ENCODE measurements at regions not wholly inside any gene's neighbourhood (a gene's known extent, or its start where the extent isn't known, plus 50 kb on each side); places are given as distances from the start of the nearest gene placed in this dataset.

DNA sequence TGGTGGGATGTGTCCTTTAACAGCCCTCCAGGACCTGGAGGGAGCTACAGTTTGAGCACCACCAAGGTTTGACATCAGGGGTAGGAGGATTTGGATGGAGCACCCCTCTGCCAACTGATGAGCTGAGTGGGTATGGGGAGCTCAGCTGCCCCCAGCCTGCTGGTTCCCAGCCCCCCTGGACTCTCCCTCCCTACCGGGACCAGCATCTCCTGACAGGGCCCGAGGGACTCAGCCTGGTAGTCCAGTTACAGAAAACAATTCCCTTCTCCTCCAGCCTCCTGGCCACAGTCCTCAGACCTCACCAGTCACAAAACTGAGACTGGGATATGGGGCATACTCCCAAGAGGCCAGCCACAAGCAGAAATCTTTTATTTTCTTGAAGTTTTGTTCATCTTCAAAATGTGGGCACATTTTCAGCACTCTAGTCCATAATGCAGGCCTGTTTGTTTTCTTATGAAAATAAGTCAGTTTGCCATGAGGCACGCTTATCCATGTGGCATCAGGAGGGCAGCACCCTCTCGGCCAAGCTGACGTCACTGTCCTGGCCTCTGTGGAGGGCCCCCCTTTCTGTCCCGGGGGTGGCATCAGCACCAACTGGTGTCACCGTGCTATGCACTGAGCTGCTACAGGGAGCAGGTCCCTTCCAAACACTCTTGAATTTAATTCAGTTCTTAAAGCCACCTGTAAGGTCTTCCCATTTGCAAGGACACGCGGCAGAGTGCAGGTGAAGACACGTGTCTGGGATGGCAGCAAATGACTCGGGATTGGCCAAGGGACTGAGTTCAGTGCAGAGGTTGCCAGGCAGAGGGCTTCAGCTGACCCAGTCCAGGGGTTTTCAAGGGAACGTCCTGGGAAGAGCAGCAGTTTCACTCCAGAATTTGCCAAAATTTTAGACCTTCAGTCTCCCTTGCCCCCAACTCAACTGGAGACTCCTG, 187.6 kb downstream of the GADD45G start:
- DNase-seq: no peak
- H3K36me3 Mint-ChIP-seq: no peaks in the 10 kb centered on the region
- no peaks in the 10 kb centered on the region for H3K4me1 Mint-ChIP-seq
- no peak overlapping the region for H3K4me3 Mint-ChIP-seq
- CTCF ChIA-PET: interaction anchor here (0.8 kb wide), 1 partner anchor 194 kb away, joined by 3 read pairs; no protein-coding TSS in a partner anchor
- peaks cover 26% of the 10 kb centered on the region for H3K27me3 Mint-ChIP-seq
- no peak overlapping the region for H3K27ac Mint-ChIP-seq
- no peaks in the 10 kb centered on the region for H3K9me3 Mint-ChIP-seq

DNA sequence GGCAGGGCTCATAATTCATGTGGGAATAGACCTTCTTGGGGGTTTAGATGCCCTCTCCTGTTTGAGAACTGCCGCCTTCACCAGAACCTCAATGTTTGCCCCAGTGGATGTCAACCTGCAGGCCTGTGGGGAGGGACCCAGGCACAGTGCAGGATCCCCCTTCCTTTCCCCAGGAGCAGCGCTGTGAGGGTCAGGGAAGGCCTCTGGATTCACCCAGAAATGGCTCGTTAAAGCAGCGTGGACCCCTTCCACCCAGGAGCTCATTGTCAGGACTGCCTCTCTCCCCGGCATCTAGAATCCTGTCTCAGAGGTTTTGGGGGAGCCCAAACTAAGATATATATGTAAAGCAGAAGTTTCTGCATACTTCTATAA, 188.3 kb downstream of the GADD45G start:
- Mint-ChIP-seq H3K9me3 (no peaks in the 10 kb centered on the region), H3K4me1 (no peaks in the 10 kb centered on the region), H3K27ac (no peak overlapping the region), H3K4me3 (no peak overlapping the region), H3K36me3 (no peaks in the 10 kb centered on the region), H3K27me3 (peaks cover 26% of the 10 kb centered on the region)
- CTCF ChIA-PET: no interaction called here
- no peak for DNase-seq

DNA sequence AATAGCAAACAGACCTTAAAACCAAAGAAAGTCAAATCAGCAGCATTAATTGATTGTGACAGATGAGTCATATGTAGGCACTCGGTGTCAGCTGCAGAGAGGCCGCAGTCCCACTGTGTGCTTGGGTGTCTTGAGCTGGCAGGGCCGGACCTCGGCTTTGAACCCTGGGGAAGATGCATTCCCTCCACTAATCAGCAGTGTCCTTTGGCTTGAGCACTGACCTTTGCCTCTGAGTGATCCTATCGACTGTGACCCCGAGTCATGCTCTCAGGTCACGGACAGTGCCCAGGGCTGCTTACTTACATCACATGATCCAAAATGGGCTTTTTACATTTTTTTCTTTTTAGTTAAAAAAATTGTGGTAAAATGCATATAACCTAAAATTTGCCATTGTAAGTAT, 188.7 kb downstream of the GADD45G start:
- Mint-ChIP-seq H3K27me3 (peaks cover 27% of the 10 kb centered on the region), H3K9me3 (no peaks in the 10 kb centered on the region), H3K4me3 (no peak overlapping the region), H3K27ac (no peak overlapping the region), H3K36me3 (no peaks in the 10 kb centered on the region), H3K4me1 (no peaks in the 10 kb centered on the region)
- CTCF ChIA-PET: interaction anchor here (0.6 kb wide), 1 partner anchor 195 kb away, joined by 4 read pairs; no protein-coding TSS in a partner anchor
- DNase-seq: no peak

DNA sequence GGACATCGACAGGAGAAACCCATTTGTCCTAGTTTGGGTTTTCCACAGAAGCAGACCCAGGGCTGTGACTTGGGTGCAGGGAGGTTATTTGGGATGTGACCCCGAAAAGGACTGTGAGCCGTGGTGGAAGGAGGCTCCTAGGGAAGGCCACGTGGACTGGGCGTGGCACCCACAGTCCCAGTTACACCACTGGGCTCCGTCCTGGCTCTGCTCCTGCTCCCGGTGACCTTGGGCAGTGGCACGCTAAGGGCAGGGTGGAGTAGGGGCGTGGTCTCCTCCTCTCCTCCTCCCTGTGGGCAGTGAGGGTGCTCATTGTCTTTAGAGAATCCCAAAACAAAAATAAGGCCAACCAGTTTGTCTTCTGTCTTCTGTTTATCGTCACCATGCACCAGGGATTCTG, 190.1 kb downstream of the GADD45G start:
- Mint-ChIP-seq H3K27ac (no peak overlapping the region), H3K4me3 (no peak overlapping the region), H3K9me3 (no peaks in the 10 kb centered on the region), H3K27me3 (peaks cover 29% of the 10 kb centered on the region), H3K4me1 (no peaks in the 10 kb centered on the region), H3K36me3 (no peaks in the 10 kb centered on the region)
- DNase-seq: no peak
- CTCF ChIA-PET: no interaction called here

DNA sequence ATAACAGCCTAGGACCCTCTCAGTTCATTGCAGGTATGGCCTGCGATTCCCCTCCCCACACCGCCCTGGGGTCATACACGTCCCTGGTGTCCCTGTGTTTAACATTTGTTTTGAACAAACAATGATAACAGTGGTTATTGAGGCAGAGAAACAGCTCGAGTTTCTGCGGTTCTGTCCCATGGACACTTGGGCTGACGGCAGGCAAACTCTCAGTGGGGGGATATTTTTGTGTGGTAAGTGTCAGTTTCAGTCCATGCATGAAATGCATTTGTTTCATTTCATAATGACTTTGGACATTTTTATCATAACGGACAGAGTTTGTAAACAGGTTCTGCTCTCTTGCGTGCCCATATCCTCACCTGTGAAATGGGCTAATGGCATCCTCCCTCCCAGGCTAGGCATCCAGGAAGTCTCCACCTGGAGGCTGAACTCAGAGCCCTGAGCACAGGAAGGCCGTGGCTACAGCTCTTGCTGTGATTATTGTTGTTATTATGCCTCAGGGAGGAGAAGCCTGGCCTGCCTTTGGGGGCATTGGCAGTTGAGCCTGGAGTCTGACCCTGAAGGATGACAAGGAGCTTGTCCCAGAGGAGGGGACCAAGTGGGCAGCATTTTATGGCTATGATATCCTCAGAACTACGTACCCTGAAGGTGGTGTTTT, 190.9 kb downstream of the GADD45G start:
- Mint-ChIP-seq H3K27ac (no peak overlapping the region), H3K4me1 (no peaks in the 10 kb centered on the region), H3K9me3 (no peaks in the 10 kb centered on the region), H3K36me3 (no peaks in the 10 kb centered on the region), H3K4me3 (no peak overlapping the region), H3K27me3 (peaks cover 25% of the 10 kb centered on the region)
- no peak for DNase-seq
- CTCF ChIA-PET: interaction anchor here (0.6 kb wide), 1 partner anchor 106 kb away, joined by 3 read pairs; no protein-coding TSS in a partner anchor

DNA sequence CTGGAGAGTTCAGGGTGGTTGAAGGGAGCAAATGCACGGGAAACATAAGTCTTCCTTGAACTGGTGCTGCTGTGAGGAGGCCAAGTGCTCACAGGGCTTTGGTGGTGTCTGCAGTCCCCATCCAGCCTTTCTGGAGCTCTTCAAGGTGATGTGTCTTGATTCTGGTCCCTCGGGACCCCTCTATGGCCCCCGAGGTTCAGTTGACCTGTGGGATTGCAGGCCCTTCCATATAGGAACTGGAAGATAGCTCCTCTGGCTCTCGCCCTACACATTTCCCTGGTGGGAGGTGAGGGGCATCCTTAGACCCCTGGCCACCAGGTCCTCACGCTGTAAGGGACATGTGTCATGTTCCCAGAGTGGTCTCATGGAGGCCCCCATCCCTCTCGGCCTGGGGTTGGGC, 191.8 kb downstream of the GADD45G start:
- Mint-ChIP-seq H3K4me1 (no peaks in the 10 kb centered on the region), H3K9me3 (no peaks in the 10 kb centered on the region), H3K4me3 (no peak overlapping the region), H3K27ac (no peak overlapping the region), H3K36me3 (no peaks in the 10 kb centered on the region), H3K27me3 (peaks cover 30% of the 10 kb centered on the region)
- DNase-seq: no peak
- CTCF ChIA-PET: interaction anchor here (1.0 kb wide), 1 partner anchor 10 kb away, joined by 3 read pairs; no protein-coding TSS in a partner anchor

DNA sequence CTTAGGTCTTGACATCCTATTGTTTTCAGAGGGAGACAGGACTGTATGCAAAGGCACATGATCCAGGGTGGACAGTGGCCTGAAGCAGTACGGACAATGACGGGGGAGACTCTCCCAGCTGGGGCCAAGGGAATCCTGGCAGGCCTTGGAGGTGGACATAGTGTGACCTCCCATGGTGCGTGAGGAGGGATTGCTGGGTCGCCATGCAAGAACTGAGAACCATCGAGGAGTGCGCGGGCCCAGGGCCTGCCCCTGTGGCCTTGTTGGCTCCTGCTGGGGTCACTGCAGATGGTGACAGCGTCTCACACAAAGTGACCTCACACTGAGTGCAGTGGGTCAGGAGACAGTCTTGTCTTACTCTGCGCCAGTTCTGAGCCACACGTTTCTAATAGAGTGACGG, 192.4 kb downstream of the GADD45G start:
- Mint-ChIP-seq H3K4me1 (no peaks in the 10 kb centered on the region), H3K27me3 (peaks cover 31% of the 10 kb centered on the region), H3K4me3 (no peak overlapping the region), H3K36me3 (no peaks in the 10 kb centered on the region), H3K9me3 (no peaks in the 10 kb centered on the region), H3K27ac (no peak overlapping the region)
- DNase-seq: no peak
- CTCF ChIA-PET: interaction anchor here (1.0 kb wide), 1 partner anchor 9 kb away, joined by 3 read pairs; no protein-coding TSS in a partner anchor

DNA sequence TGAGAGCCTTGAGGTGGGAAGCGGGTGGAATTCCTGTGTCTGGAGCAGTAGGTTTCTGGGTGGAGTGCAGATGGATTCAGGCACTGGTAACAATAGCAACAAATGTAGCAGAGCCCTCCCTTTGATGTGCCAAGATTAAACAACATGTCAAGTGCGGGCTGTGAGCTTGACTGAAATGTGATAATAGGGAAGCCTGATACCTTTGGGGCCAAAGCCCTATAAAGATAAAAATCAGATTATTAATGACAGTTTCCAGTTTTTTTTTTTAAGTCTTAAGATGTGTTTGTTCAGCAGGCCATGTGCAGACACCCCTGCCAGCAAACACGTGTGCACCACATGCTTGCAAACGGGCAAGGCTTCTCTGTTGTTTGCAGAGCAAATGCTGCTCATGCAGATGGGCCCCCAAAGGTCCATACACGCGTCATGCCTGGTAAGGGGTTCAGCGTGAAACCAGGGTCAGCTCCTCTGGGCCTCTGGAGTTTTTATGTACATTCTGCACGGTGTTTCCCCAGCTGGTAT, 193.2 kb downstream of the GADD45G start:
- Mint-ChIP-seq H3K36me3 (no peaks in the 10 kb centered on the region), H3K4me1 (no peaks in the 10 kb centered on the region), H3K27ac (no peak overlapping the region), H3K4me3 (no peak overlapping the region), H3K9me3 (no peaks in the 10 kb centered on the region), H3K27me3 (peaks cover 36% of the 10 kb centered on the region)
- no peak for DNase-seq
- CTCF ChIA-PET: no interaction called here

DNA sequence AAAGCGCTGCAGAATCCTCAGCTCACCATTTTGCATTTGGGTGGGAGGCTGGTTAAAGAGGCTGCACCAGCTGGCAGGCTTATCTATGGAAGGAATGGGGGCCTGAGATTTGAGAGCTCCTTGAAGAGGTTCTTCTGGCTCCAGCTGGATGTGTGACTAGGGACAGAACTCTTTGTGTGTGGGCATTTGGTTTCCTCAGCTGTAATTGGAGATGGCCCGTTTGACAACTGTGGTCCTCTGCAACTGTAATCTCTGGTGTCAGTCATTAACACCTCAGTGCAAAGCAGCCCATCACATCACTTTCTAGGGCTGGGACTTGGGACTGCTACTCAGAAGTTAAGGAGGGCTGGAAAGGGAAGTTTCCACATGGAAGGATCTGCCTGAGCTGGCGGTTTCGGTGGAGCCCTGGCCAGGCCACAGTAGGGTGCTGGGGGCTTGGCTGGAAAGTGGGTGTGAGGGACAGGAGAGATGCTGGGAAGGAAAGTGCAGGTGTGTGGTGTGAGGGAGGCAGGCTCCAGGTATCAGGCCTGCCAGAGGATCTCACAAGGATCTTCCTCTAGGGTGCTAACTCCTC, 193.8 kb downstream of the GADD45G start:
- Mint-ChIP-seq H3K4me3 (no peak overlapping the region), H3K27me3 (peaks cover 42% of the 10 kb centered on the region), H3K9me3 (no peaks in the 10 kb centered on the region), H3K36me3 (no peaks in the 10 kb centered on the region), H3K4me1 (no peaks in the 10 kb centered on the region), H3K27ac (no peak overlapping the region)
- no peak for DNase-seq
- CTCF ChIA-PET: no interaction called here

DNA sequence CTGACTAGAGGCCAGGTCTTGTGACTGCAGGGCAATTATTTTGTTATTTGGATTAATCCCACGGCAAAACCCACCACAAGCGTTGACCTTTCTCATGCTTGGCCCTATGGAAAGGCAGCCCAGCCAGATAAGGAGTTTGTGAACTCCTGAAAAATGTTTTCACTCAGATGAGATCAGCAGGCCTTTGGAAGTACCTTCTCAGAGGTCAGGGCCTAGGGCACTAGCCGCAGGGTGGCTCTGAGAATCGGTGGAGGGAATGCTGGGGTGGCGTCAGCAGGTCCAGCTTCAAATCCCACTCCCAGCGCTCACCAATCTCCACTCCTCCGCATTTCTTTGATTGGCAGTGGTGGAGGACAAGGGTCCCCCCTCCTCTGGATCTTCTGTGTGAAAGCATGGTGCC, 194.4 kb downstream of the GADD45G start:
- H3K27ac Mint-ChIP-seq: no peak overlapping the region
- peaks cover 47% of the 10 kb centered on the region for H3K27me3 Mint-ChIP-seq
- H3K4me3 Mint-ChIP-seq: no peak overlapping the region
- DNase-seq: no peak
- H3K9me3 Mint-ChIP-seq: no peaks in the 10 kb centered on the region
- H3K4me1 Mint-ChIP-seq: no peaks in the 10 kb centered on the region
- no peaks in the 10 kb centered on the region for H3K36me3 Mint-ChIP-seq
- CTCF ChIA-PET: no interaction called here

DNA sequence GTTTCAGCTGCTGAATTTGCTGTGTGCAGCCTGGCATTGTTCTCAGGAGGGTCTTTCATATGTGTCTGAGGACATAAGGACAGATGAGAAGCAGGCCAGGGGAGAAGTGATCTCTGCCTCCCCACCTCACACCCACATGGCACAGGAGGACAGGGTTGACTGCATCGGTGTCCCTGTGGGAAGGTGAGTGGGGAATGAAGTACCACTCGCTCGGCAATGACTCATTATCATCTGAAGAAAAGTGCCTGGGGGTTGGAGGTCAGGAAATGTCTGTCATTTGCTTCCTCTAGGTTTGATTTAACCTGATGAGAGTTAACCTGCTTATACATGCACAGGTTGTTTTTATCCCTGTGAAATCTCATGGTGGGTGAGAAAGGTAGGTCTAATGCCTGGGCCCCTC, 195.0 kb downstream of the GADD45G start:
- H3K27me3 Mint-ChIP-seq: peaks cover 50% of the 10 kb centered on the region
- no peak for DNase-seq
- CTCF ChIA-PET: no interaction called here
- no peak overlapping the region for H3K27ac Mint-ChIP-seq
- no peaks in the 10 kb centered on the region for H3K4me1 Mint-ChIP-seq
- no peaks in the 10 kb centered on the region for H3K36me3 Mint-ChIP-seq
- H3K4me3 Mint-ChIP-seq: no peak overlapping the region
- H3K9me3 Mint-ChIP-seq: no peaks in the 10 kb centered on the region

DNA sequence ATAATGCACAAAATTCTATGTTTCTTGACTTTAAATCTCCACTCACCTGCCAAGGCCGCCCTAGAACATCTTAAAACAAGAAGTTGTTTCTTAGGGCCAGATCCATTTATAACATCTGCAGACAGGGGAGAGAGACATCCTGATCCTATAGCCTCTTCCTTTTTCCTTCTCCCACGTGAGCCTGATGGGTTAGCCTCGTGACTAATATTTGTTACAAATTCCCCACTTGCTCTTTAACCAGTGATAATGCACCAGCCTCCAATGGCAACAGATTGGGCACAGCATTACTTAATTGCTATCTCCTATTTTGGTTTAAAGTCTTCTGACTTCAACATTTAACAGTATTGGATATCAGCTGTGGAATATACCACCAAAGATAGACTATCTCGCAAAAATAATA, 196.5 kb downstream of the GADD45G start:
- DNase-seq: no peak
- CTCF ChIA-PET: no interaction called here
- H3K36me3 Mint-ChIP-seq: no peaks in the 10 kb centered on the region
- no peak overlapping the region for H3K4me3 Mint-ChIP-seq
- H3K27me3 Mint-ChIP-seq: peaks cover 61% of the 10 kb centered on the region
- no peak overlapping the region for H3K27ac Mint-ChIP-seq
- no peaks in the 10 kb centered on the region for H3K9me3 Mint-ChIP-seq
- H3K4me1 Mint-ChIP-seq: no peaks in the 10 kb centered on the region

DNA sequence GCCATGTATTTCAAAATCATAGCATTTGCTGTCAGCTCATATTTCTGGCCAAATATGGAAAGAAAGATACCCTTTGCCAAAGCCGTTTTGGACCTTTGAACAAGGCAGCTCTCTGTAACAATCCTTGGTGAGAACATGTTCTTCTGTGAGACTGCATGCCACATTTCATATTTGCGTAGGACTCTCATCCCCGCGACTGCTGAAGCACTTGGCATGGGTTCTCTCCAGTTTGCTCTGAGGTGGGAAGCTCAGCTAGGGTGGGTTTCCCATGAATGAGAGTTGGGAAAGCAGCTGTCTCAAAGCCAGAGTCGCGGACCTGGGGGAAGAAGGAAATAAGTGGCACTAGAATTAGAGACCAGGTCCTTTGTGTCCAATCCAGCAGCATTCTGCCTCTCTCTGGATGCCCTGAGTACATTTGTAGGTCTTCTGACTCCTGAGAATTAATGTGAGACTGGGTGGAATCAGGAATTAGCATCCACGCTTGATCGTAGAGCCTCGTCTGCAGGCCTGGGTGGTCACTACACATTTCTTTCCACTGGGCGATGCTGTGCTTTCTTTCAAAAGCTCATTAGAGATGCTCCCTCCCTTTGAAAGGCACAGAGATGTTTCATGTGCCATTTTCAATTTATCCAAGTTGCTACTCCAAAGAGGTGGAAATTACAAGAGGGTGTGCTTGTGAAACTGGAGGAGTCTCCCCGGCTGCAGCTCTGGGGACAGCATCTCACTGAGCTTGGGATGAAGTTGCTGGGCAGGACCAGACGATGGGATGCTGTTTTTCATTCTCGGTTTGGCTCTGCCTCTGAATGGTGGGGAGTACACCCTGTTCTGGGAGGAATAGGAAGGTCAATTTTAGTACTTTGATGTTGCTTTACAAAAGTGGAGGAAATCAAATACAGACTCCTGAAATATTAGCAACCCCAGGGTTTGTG, 197.2 kb downstream of the GADD45G start:
- DNase-seq: no peak
- peaks cover 60% of the 10 kb centered on the region for H3K27me3 Mint-ChIP-seq
- H3K27ac Mint-ChIP-seq: no peak overlapping the region
- H3K36me3 Mint-ChIP-seq: no peaks in the 10 kb centered on the region
- H3K4me1 Mint-ChIP-seq: no peaks in the 10 kb centered on the region
- no peaks in the 10 kb centered on the region for H3K9me3 Mint-ChIP-seq
- CTCF ChIA-PET: interaction anchor here (0.6 kb wide), 1 partner anchor 9 kb away, joined by 3 read pairs; no protein-coding TSS in a partner anchor
- H3K4me3 Mint-ChIP-seq: no peak overlapping the region

Measured in activated naive CD4-positive, alpha-beta T cell treated with anti-CD3 and anti-CD28 coated beads, Interleukin-2, amount 10 ng/mL, durations not matched to agents 7 days and 5 days (primary cell).